ENCODE measurements at regions not wholly inside any gene's neighbourhood (a gene's known extent, or its start where the extent isn't known, plus 50 kb on each side); places are given as distances from the start of the nearest gene placed in this dataset.

DNA sequence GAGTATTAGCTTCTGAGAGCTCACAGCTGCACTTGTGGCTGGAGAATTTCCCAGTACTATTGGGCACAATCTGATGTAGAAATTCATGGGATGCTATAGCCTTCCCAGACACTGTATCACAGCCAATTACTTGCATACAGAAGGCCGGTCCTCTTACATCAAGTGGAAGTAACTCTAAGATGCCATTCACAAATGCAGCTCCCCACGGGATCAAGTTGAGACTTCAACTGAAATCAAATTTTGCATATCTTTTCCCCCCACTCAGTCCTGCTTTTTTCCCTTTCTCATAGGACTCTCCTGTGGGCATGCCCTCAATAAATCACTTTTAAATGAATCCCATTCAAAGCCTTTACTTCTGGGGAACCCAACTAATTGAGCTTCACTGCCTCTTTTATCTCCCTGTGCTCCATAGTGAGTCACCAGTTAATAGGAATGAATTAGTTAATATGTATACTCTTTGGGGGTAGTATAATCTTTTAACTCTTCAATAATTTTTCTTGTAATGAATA is 1970.8 kb downstream of the OLFM4 start:
- no peak for TF ChIP-seq POLR2A (IDR thresholded peaks at IDR 0.05)
- TF ChIP-seq, protein P1, sequence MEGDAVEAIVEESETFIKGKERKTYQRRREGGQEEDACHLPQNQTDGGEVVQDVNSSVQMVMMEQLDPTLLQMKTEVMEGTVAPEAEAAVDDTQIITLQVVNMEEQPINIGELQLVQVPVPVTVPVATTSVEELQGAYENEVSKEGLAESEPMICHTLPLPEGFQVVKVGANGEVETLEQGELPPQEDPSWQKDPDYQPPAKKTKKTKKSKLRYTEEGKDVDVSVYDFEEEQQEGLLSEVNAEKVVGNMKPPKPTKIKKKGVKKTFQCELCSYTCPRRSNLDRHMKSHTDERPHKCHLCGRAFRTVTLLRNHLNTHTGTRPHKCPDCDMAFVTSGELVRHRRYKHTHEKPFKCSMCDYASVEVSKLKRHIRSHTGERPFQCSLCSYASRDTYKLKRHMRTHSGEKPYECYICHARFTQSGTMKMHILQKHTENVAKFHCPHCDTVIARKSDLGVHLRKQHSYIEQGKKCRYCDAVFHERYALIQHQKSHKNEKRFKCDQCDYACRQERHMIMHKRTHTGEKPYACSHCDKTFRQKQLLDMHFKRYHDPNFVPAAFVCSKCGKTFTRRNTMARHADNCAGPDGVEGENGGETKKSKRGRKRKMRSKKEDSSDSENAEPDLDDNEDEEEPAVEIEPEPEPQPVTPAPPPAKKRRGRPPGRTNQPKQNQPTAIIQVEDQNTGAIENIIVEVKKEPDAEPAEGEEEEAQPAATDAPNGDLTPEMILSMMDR (IDR thresholded peaks at IDR 0.05), result no peak
